Esophagus muscularis mucosa (tissue), 4 donors: ENCODE measurements at regions not wholly inside any gene's neighbourhood (a gene's known extent, or its start where the extent isn't known, plus 50 kb on each side); places are given as distances from the start of the nearest gene placed in this dataset.
"Not testable (repeated sequence)": the region's sequence is repeated elsewhere in the genome, so short reads cannot be mapped to it uniquely, and the experiment has no call there.

Experiments
- DNase-seq: peaks from one replicate; pipeline ENCODE4 v3.0.0-alpha.2; 2017; ENCODE audit errors: extremely low spot score
- H3K27ac ChIP-seq, 4 donors: fragments of 200-600 bp; sonication (generic); replicated peaks in 1 of 4; 1 replicate in 3 of 4; 2 replicates in 1 of 4; pipeline ENCODE4 v1.5.1; 2016 to 2019; ENCODE audit warnings: mild to moderate bottlenecking in 1 of 4
- H3K27me3 ChIP-seq, 4 donors: fragments of 200-600 bp; sonication (generic); one replicate each; pipeline versions ENCODE4 v1.5.1 to v1.6.0; 2016 to 2019
- H3K36me3 ChIP-seq, 4 donors: fragments of 200-600 bp; sonication (generic); one replicate each; pipeline ENCODE4 v1.5.1; 2016 to 2019
- H3K4me1 ChIP-seq, 4 donors: fragments of 200-600 bp; sonication (generic); one replicate each; pipeline ENCODE4 v1.5.1; 2016 to 2019
- H3K4me3 ChIP-seq, 4 donors: fragments of 200-600 bp; sonication (generic); 1 replicate in 2 of 4; 2 replicates in 2 of 4; pipeline ENCODE4 v1.5.1; 2016 to 2019; ENCODE audit warnings: mild to moderate bottlenecking in 4 of 4, moderate library complexity in 1 of 4
- H3K9me3 ChIP-seq, 4 donors: fragments of 200-600 bp; sonication (generic); 1 replicate in 3 of 4; 2 replicates in 1 of 4; pipeline ENCODE4 v1.5.1; 2016 to 2019
- CTCF ChIP-seq, 3 experiments: fragments of 200-600 bp in 2 of 3; fragments of 450-650 bp in 1 of 3; sonication (generic) in 2 of 3; IDR thresholded peaks; one replicate each; pipeline ENCODE4 v1.5.1; 2017 to 2019; ENCODE audit warnings: antibody characterized with exemption in 3 of 3, mild to moderate bottlenecking in 2 of 3, moderate library complexity in 1 of 3
- EP300 ChIP-seq: sonication (generic); formaldehyde crosslinking; IDR thresholded peaks from one replicate; pipeline ENCODE4 v1.6.1; 2017; ENCODE audit warnings: antibody characterized with exemption
- POLR2A ChIP-seq: fragments of 450-650 bp; IDR thresholded peaks from one replicate; pipeline ENCODE4 v1.6.1; 2017; ENCODE audit warnings: antibody characterized with exemption, moderate library complexity, mild to moderate bottlenecking, low read depth
- POLR2AphosphoS5 ChIP-seq, 2 donors: sonication (generic); formaldehyde crosslinking; IDR thresholded peaks; one replicate each; pipeline ENCODE4 v1.6.1; 2017; ENCODE audit warnings: antibody characterized with exemption in 2 of 2
- WGBS: methylation state at CpG from one replicate; pipeline ENCODE4 v1.1.5; 2018; 5-methylcytosine and 5-hydroxymethylcytosine counted together
- intact Hi-C: fragments of 100-400 bp; cut with DNase I; formaldehyde crosslinking; loops from one replicate; pipeline ENCODE4 v1.15.1; 2023

GRCh38 chr14:105622329-105622955 is 96.1 kb downstream of the TMEM121 start:
- no peaks in the 10 kb centered on the region for H3K27me3 ChIP-seq
- DNase-seq = no peak
- WGBS = 77% methylated on average over 12 of the region's 12 CpGs
- H3K27ac ChIP-seq = no peak overlapping the region
- peaks cover 0 to 19% (median 15%) of the 10 kb centered on the region in 4 donors for H3K4me1 ChIP-seq
- intact Hi-C loops = no loop called here
- H3K4me3 ChIP-seq = no peak overlapping the region
- no peak for TF ChIP-seq EP300
- TF ChIP-seq CTCF (IDR thresholded peaks at IDR 0.05) = no peak
- TF ChIP-seq POLR2A = no peak
- no peak for TF ChIP-seq POLR2AphosphoS5 (IDR thresholded peaks at IDR 0.05)
- no peaks in the 10 kb centered on the region for H3K9me3 ChIP-seq
- H3K36me3 ChIP-seq = no peaks in the 10 kb centered on the region

GRCh38 chr14:105623178-105623577 is 96.8 kb downstream of the TMEM121 start:
- not testable (repeated sequence) for DNase-seq

GRCh38 chr14:105624346-105624745 is 98.0 kb downstream of the TMEM121 start:
- H3K9me3 ChIP-seq, H3K4me3 ChIP-seq, H3K27ac ChIP-seq, H3K36me3 ChIP-seq, intact Hi-C loops, DNase-seq, H3K27me3 ChIP-seq: not testable (repeated sequence)
- WGBS = 95% methylated on average over 12 of the region's 22 CpGs
- H3K4me1 ChIP-seq = peaks cover 0 to 23% (median 15%) of the 10 kb centered on the region in 4 donors

More at GRCh38 chr14:105623178-105623577, 96.8 kb downstream of the TMEM121 start:
- H3K4me3 ChIP-seq, H3K9me3 ChIP-seq, H3K27me3 ChIP-seq, H3K36me3 ChIP-seq, intact Hi-C loops, H3K27ac ChIP-seq: not testable (repeated sequence)
- H3K4me1 ChIP-seq = peaks cover 0 to 23% (median 15%) of the 10 kb centered on the region in 4 donors
- WGBS = no CpG with 5 or more reads among the region's 14 CpGs

- H3K4me1 ChIP-seq = peaks cover 0 to 23% (median 15%) of the 10 kb centered on the region in 4 donors
- H3K36me3 ChIP-seq, H3K9me3 ChIP-seq, H3K4me3 ChIP-seq, H3K27ac ChIP-seq, intact Hi-C loops, DNase-seq: not testable (repeated sequence)
- 73% methylated on average over 15 of the region's 25 CpGs for WGBS
- peaks cover 0 to 11% (median 0%) of the 10 kb centered on the region in 4 donors for H3K27me3 ChIP-seq
These were observed 98.5 kb downstream of the TMEM121 start for GRCh38 chr14:105624749-105625434.

- intact Hi-C loops, H3K9me3 ChIP-seq, H3K27ac ChIP-seq, H3K4me3 ChIP-seq, H3K36me3 ChIP-seq, DNase-seq: not testable (repeated sequence)
- peaks cover 0 to 11% (median 0%) of the 10 kb centered on the region in 4 donors for H3K27me3 ChIP-seq
- WGBS = 74% methylated on average over 9 of the region's 9 CpGs
- H3K4me1 ChIP-seq = peaks cover 0 to 23% (median 15%) of the 10 kb centered on the region in 4 donors
These were observed 99.1 kb downstream of the TMEM121 start for GRCh38 chr14:105625448-105625847.

GRCh38 chr14:105626111-105626510 is 99.7 kb downstream of the TMEM121 start:
- DNase-seq, H3K4me3 ChIP-seq, H3K27ac ChIP-seq, intact Hi-C loops, H3K36me3 ChIP-seq, H3K9me3 ChIP-seq: not testable (repeated sequence)
- Histone ChIP-seq H3K4me1 (peaks cover 0 to 18% (median 10%) of the 10 kb centered on the region in 4 donors), H3K27me3 (peaks cover 0 to 11% (median 0%) of the 10 kb centered on the region in 4 donors)
- 80% methylated on average over 1 of the region's 15 CpGs for WGBS

- H3K27ac ChIP-seq, intact Hi-C loops, H3K9me3 ChIP-seq, H3K4me3 ChIP-seq, DNase-seq, H3K36me3 ChIP-seq: not testable (repeated sequence)
- WGBS = no CpG with 5 or more reads among the region's 5 CpGs
- Histone ChIP-seq H3K4me1 (peaks cover 0 to 14% (median 5%) of the 10 kb centered on the region in 4 donors), H3K27me3 (peaks cover 0 to 11% (median 0%) of the 10 kb centered on the region in 4 donors)
These were observed 100.3 kb downstream of the TMEM121 start for GRCh38 chr14:105626651-105627050.

GRCh38 chr14:105627287-105627686 is 100.9 kb downstream of the TMEM121 start:
- 58% methylated on average over 4 of the region's 6 CpGs for WGBS
- H3K9me3 ChIP-seq, intact Hi-C loops, DNase-seq, H3K36me3 ChIP-seq, H3K4me3 ChIP-seq, H3K4me1 ChIP-seq, H3K27ac ChIP-seq: not testable (repeated sequence)
- peaks cover 0 to 11% (median 0%) of the 10 kb centered on the region in 4 donors for H3K27me3 ChIP-seq
